ENCODE measurements at regions not wholly inside any gene's neighbourhood (a gene's known extent, or its start where the extent isn't known, plus 50 kb on each side); places are given as distances from the start of the nearest gene placed in this dataset.

DNA sequence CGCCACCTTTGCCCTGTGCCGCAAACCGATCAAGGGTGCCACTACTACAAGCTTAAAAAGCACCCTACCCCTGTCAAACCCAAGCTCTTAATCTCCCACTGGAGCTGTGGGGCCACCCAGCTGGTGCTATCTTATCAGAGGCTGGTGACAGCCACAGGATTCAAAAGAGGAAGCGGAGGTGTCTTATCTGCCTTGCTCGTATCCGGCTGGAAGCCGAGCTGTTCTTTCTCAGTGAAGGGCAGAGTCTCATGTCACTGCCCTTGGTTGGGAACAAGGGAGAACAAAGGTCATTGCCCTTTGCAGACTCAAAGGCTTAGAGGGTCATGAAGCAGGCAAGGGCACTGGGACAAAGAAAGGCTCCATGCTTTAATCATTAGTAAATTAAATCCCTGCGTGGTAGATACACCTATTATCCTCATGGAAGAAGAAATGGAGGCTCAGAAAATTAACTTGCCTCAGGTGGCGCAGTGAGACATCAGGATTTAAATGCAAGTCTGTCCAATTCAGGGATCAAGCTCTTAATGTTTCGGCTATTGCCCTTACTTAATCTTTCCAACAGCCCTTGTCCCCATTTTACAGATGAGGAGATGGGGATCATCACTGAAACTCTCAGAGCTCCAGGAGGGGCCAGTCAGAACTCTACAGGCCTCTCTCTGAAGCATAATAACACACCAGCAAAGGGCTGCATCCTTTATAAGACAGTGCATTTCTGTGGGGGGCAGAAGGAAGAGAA is 360.0 kb upstream of the PROK2 start:
- TF ChIP-seq, protein P1, sequence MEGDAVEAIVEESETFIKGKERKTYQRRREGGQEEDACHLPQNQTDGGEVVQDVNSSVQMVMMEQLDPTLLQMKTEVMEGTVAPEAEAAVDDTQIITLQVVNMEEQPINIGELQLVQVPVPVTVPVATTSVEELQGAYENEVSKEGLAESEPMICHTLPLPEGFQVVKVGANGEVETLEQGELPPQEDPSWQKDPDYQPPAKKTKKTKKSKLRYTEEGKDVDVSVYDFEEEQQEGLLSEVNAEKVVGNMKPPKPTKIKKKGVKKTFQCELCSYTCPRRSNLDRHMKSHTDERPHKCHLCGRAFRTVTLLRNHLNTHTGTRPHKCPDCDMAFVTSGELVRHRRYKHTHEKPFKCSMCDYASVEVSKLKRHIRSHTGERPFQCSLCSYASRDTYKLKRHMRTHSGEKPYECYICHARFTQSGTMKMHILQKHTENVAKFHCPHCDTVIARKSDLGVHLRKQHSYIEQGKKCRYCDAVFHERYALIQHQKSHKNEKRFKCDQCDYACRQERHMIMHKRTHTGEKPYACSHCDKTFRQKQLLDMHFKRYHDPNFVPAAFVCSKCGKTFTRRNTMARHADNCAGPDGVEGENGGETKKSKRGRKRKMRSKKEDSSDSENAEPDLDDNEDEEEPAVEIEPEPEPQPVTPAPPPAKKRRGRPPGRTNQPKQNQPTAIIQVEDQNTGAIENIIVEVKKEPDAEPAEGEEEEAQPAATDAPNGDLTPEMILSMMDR (IDR thresholded peaks at IDR 0.05 in 4 of 5, conservative IDR thresholded peaks at IDR 0.05 in 1 of 5): no peak
- TF ChIP-seq POLR2A (IDR thresholded peaks at IDR 0.05): no peak

Measured in gastrocnemius medialis (tissue), 4 donors.